HFFc6 (cell line): ENCODE measurements at regions not wholly inside any gene's neighbourhood (a gene's known extent, or its start where the extent isn't known, plus 50 kb on each side); places are given as distances from the start of the nearest gene placed in this dataset.

Source experiments
- DNase-seq: peaks from one replicate; pipeline ENCODE4 v3.0.0-alpha.2; 2018
- H3K27ac Mint-ChIP-seq: 2 replicates; pipeline ENCODE4 v1.8.0; 2020; ENCODE audit warnings: mild to moderate bottlenecking, mixed read lengths
- H3K27me3 Mint-ChIP-seq: 2 replicates; pipeline ENCODE4 v1.8.0; 2021; ENCODE audit warnings: mild to moderate bottlenecking, moderate library complexity, mixed read lengths; ENCODE audit not compliant: insufficient read depth
- H3K36me3 Mint-ChIP-seq: 2 replicates; pipeline ENCODE4 v1.8.0; 2021; ENCODE audit warnings: low read depth, mixed read lengths
- H3K4me1 Mint-ChIP-seq: 2 replicates; pipeline ENCODE4 v1.8.0; 2020; ENCODE audit warnings: low read depth, mixed read lengths
- H3K4me3 Mint-ChIP-seq: 2 replicates; pipeline ENCODE4 v1.8.0; 2020; ENCODE audit warnings: mild to moderate bottlenecking, moderate library complexity, mixed read lengths
- H3K9me3 Mint-ChIP-seq: 2 replicates; pipeline ENCODE4 v1.8.0; 2020; ENCODE audit warnings: mild to moderate bottlenecking, mixed read lengths
- TF ChIP-seq, protein P1 (sequence below): fragments of 200-600 bp; sonication (generic); IDR thresholded peaks from 2 replicates; pipeline ENCODE4 v1.5.0; 2021; ENCODE audit warnings: antibody characterized with exemption, mild to moderate bottlenecking

DNA sequence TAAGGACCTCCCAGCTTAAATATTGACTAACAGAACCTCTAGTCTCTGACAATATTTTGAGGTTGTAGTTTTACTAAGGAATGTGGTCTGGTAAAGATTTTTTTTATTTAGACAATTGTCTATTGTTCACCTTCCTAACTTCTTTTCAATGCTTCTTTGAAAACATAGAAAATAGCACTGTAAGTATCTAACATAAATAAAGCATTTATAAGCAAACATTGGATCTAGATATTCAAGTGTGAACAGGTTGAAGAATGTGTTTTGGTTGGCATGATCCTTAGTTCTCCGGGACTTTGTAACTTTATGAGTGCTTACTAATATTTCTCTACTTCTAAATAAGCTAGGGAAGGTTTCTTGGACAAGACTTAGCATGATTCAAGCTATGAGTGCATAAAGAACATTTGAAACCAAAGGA, 285.4 kb upstream of the ARSJ start:
- peak; percentile 6 for DNase-seq
- Mint-ChIP-seq H3K4me3 (no peak overlapping the region), H3K27ac (peak overlapping the region; percentile 40)

GRCh38 chr4:114265342-114265741, 285.9 kb upstream of the ARSJ start:
- Mint-ChIP-seq H3K4me3 (no peak overlapping the region), H3K27ac (peak overlapping the region; percentile 40), H3K9me3 (no peaks in the 10 kb centered on the region), H3K4me1 (peaks cover 49% of the 10 kb centered on the region), H3K36me3 (peaks cover 7% of the 10 kb centered on the region; the same call in 1 of the 2 replicates), H3K27me3 (no peaks in the 10 kb centered on the region)
- TF ChIP-seq, protein P1, sequence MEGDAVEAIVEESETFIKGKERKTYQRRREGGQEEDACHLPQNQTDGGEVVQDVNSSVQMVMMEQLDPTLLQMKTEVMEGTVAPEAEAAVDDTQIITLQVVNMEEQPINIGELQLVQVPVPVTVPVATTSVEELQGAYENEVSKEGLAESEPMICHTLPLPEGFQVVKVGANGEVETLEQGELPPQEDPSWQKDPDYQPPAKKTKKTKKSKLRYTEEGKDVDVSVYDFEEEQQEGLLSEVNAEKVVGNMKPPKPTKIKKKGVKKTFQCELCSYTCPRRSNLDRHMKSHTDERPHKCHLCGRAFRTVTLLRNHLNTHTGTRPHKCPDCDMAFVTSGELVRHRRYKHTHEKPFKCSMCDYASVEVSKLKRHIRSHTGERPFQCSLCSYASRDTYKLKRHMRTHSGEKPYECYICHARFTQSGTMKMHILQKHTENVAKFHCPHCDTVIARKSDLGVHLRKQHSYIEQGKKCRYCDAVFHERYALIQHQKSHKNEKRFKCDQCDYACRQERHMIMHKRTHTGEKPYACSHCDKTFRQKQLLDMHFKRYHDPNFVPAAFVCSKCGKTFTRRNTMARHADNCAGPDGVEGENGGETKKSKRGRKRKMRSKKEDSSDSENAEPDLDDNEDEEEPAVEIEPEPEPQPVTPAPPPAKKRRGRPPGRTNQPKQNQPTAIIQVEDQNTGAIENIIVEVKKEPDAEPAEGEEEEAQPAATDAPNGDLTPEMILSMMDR: no peak
- DNase-seq: no peak

More for the DNA sequence above, 285.4 kb upstream of the ARSJ start:
- Mint-ChIP-seq H3K27me3 (no peaks in the 10 kb centered on the region), H3K4me1 (peaks cover 44% of the 10 kb centered on the region), H3K36me3 (peaks cover 5% of the 10 kb centered on the region; the same call in 1 of the 2 replicates), H3K9me3 (no peaks in the 10 kb centered on the region)
- TF ChIP-seq, protein P1: no peak

GRCh38 chr4:114267976-114268375, 288.5 kb upstream of the ARSJ start:
- H3K4me1 Mint-ChIP-seq: peaks cover 70% of the 10 kb centered on the region
- H3K36me3 Mint-ChIP-seq: peaks cover 7% of the 10 kb centered on the region; the same call in 1 of the 2 replicates
- DNase-seq: no peak
- no peaks in the 10 kb centered on the region for H3K9me3 Mint-ChIP-seq
- TF ChIP-seq, protein P1: no peak
- H3K4me3 Mint-ChIP-seq: no peak overlapping the region
- no peaks in the 10 kb centered on the region for H3K27me3 Mint-ChIP-seq
- H3K27ac Mint-ChIP-seq: no peak overlapping the region

GRCh38 chr4:114271031-114271430, 291.6 kb upstream of the ARSJ start:
- DNase-seq: no peak
- TF ChIP-seq, protein P1: no peak
- Mint-ChIP-seq H3K9me3 (no peaks in the 10 kb centered on the region), H3K4me1 (peaks cover 74% of the 10 kb centered on the region), H3K4me3 (peak overlapping the region; percentile 64), H3K27ac (peak overlapping the region; percentile 85), H3K36me3 (peaks cover 7% of the 10 kb centered on the region; the same call in 1 of the 2 replicates), H3K27me3 (no peaks in the 10 kb centered on the region)

DNA sequence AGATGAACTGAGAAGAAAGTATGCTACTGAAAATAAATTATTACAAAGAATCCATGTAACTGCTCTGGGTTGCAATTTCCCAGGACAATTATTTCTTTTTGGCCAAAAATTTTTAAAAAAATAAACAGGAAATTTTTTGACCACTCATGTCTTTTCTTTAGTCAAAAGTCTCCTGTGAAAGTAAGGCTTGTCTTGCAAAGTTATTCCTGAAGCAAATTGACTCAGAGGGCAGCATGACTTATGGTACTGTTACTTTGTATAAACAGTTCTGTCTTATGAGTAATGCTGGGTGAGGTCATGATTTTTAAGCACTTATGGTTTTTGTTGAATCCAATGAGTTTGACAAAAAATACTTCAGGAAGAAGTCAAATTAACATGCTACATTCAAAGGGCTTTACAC, 292.8 kb upstream of the ARSJ start:
- DNase-seq: peak; percentile 96
- peaks cover 7% of the 10 kb centered on the region; the same call in 1 of the 2 replicates for H3K36me3 Mint-ChIP-seq
- H3K27ac Mint-ChIP-seq: peak overlapping the region; percentile 85
- H3K9me3 Mint-ChIP-seq: no peaks in the 10 kb centered on the region
- H3K4me1 Mint-ChIP-seq: peaks cover 85% of the 10 kb centered on the region
- TF ChIP-seq, protein P1: no peak
- H3K27me3 Mint-ChIP-seq: no peaks in the 10 kb centered on the region
- H3K4me3 Mint-ChIP-seq: peak overlapping the region; percentile 64
